Esophagus squamous epithelium (tissue), 5 donors: ENCODE measurements at regions not wholly inside any gene's neighbourhood (a gene's known extent, or its start where the extent isn't known, plus 50 kb on each side); places are given as distances from the start of the nearest gene placed in this dataset.

Source experiments
- DNase-seq: peaks from one replicate; lab custom pipeline; 2025; lab: John Stamatoyannopoulos, UW
- H3K27ac ChIP-seq, 4 donors: fragments of 200-600 bp; sonication (generic); one replicate each; pipeline ENCODE4 v1.5.1; 2016 to 2019; ENCODE audit warnings: mild to moderate bottlenecking in 1 of 4
- H3K27me3 ChIP-seq, 4 donors: fragments of 200-600 bp; sonication (generic); 1 replicate in 3 of 4; 2 replicates in 1 of 4; pipeline versions ENCODE4 v1.5.1 to v1.6.0; 2017 to 2021; ENCODE audit warnings: antibody characterized with exemption in 1 of 4
- H3K36me3 ChIP-seq, 3 donors: fragments of 200-600 bp; sonication (generic); one replicate each; pipeline ENCODE4 v1.5.1; 2016 to 2019
- H3K4me1 ChIP-seq, 3 donors: fragments of 200-600 bp; sonication (generic); one replicate each; pipeline ENCODE4 v1.5.1; 2017 to 2019
- H3K4me3 ChIP-seq, 4 donors: fragments of 200-600 bp; sonication (generic); 1 replicate in 3 of 4; 2 replicates in 1 of 4; pipeline ENCODE4 v1.5.1; 2016 to 2019; ENCODE audit warnings: mild to moderate bottlenecking in 2 of 4, moderate library complexity in 1 of 4
- H3K9me3 ChIP-seq, 3 donors: fragments of 200-600 bp; sonication (generic); one replicate each; pipeline ENCODE4 v1.5.1; 2016 to 2019
- POLR2A ChIP-seq, 4 donors: fragments of 450-650 bp; IDR thresholded peaks; one replicate each; pipeline ENCODE4 v1.6.1; 2017; ENCODE audit warnings: antibody characterized with exemption in 4 of 4, mild to moderate bottlenecking in 4 of 4, moderate library complexity in 3 of 4
- WGBS, 2 donors: methylation state at CpG; one replicate each; pipeline ENCODE4 v1.1.5; 2018; 5-methylcytosine and 5-hydroxymethylcytosine counted together
- intact Hi-C: fragments of 100-400 bp; cut with DNase I; formaldehyde crosslinking; loops from one replicate; pipeline ENCODE4 v1.15.0; 2022
- TF ChIP-seq, protein P1 (sequence below), 6 experiments: fragments of 450-650 bp in 4 of 6; fragments of 200-600 bp in 2 of 6; sonication (generic) in 2 of 6; IDR thresholded peaks; one replicate each; pipeline ENCODE4 v1.5.1; 2016 to 2019; ENCODE audit warnings: antibody characterized with exemption in 6 of 6, mild to moderate bottlenecking in 4 of 6, moderate library complexity in 4 of 6
- donor health status: DM: yes; HTN: yes; CAD: no.

DNA sequence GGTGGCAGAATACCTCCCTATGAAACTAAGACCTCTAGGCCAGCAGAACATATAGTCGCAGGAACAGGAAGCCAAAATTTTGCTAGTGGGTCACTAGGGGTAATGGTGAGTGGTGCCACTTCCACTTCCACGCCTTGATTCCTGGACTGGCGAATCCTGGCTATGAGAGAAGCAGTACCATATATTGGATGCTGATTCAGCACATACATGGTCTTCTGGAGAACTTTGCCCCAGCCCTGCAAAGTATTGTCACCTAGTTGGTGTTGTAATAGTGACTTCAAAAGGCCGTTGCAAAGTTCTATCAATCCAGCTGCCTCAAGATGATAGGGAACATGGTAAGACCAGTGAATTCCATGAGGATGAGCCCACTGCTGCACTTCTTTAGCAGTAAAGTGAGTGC is 769.8 kb upstream of the GYPC start:
- no peaks in the 10 kb centered on the region for H3K36me3 ChIP-seq
- no peak overlapping the region for H3K4me3 ChIP-seq
- TF ChIP-seq POLR2A (IDR thresholded peaks at IDR 0.05) = no peak
- TF ChIP-seq, protein P1, sequence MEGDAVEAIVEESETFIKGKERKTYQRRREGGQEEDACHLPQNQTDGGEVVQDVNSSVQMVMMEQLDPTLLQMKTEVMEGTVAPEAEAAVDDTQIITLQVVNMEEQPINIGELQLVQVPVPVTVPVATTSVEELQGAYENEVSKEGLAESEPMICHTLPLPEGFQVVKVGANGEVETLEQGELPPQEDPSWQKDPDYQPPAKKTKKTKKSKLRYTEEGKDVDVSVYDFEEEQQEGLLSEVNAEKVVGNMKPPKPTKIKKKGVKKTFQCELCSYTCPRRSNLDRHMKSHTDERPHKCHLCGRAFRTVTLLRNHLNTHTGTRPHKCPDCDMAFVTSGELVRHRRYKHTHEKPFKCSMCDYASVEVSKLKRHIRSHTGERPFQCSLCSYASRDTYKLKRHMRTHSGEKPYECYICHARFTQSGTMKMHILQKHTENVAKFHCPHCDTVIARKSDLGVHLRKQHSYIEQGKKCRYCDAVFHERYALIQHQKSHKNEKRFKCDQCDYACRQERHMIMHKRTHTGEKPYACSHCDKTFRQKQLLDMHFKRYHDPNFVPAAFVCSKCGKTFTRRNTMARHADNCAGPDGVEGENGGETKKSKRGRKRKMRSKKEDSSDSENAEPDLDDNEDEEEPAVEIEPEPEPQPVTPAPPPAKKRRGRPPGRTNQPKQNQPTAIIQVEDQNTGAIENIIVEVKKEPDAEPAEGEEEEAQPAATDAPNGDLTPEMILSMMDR (IDR thresholded peaks at IDR 0.05) = no peak
- intact Hi-C loops = no loop called here
- WGBS, 2 donors = 60 to 81% methylated on average over 3 of the region's 4 CpGs
- H3K4me1 ChIP-seq = no peaks in the 10 kb centered on the region
- no peak for DNase-seq
- peaks cover 0 to 31% (median 0%) of the 10 kb centered on the region in 3 donors for H3K9me3 ChIP-seq
- H3K27me3 ChIP-seq = no peaks in the 10 kb centered on the region
- H3K27ac ChIP-seq = no peak overlapping the region

- Histone ChIP-seq H3K36me3 (no peaks in the 10 kb centered on the region), H3K4me3 (no peak overlapping the region), H3K9me3 (peaks cover 0 to 6% (median 0%) of the 10 kb centered on the region in 3 donors), H3K27ac (no peak overlapping the region), H3K4me1 (no peaks in the 10 kb centered on the region), H3K27me3 (no peaks in the 10 kb centered on the region)
- intact Hi-C loops = no loop called here
- no peak for DNase-seq
- TF ChIP-seq, protein P1 (IDR thresholded peaks at IDR 0.05) = no peak
- TF ChIP-seq POLR2A (IDR thresholded peaks at IDR 0.05) = no peak
These were observed 754.7 kb upstream of the GYPC start for GRCh38 chr2:125901278-125901677.

DNA sequence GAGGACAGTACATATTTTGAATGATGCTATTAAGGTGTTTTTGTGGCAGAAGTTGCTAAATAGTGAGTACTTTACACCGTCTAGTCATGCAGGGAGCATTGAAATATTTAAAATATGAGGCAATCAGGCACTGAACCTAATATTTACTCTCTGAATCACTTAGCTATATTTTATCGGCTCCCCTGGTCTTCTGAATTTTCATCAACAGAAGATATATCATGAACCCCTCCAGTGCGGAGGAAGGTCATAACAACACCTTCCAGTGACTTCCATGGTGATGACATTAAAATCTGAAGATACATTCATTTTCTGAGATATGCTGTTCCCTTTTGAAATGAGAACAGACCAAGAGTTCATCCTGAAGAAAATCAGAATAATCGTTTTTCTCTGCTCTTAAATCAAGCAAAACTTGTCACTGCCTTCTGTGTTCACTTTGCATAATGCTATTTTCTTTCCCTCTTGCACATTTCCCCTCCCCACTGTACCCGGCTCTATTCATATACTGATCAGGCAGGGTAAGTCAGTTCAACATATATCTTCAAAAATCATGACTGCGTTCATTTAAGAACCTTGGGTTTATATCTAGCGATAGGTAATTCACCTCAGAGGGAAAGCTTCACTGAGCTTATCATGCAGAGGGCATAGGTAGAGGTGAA is 729.9 kb upstream of the GYPC start:
- H3K36me3 ChIP-seq = no peaks in the 10 kb centered on the region
- WGBS, 2 donors = 66 to 68% methylated on average over 7 of the region's 7 CpGs

DNA sequence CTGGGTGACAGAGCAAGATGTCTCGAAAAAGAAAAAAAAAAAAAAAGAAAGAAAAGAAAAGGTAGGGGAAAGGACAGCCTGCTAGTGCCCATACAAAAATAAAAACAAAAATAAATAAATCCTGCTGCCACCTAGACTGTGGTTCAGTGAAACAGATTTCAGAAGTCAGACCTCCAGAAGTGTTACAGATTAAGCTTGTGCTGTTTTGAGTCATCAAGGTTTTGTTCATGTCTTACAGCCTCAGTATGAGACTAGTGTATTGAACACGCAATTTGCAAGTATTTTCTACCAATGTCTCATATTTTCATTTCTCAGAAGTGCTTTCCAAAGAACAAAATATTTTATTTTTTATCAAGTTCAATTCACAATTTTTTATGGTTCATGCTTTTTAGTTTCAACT is 720.4 kb upstream of the GYPC start:
- intact Hi-C loops = no loop called here
- 64 to 80% methylated on average over 2 of the region's 2 CpGs for WGBS, 2 donors
- Histone ChIP-seq H3K36me3 (no peaks in the 10 kb centered on the region), H3K9me3 (no peaks in the 10 kb centered on the region), H3K27ac (no peak overlapping the region), H3K4me1 (no peaks in the 10 kb centered on the region), H3K4me3 (no peak overlapping the region), H3K27me3 (no peaks in the 10 kb centered on the region)
- no peak for TF ChIP-seq POLR2A (IDR thresholded peaks at IDR 0.05)
- TF ChIP-seq, protein P1 (IDR thresholded peaks at IDR 0.05) = no peak
- no peak for DNase-seq

More for the DNA sequence above, 729.9 kb upstream of the GYPC start:
- Histone ChIP-seq H3K4me3 (no peak overlapping the region), H3K27ac (no peak overlapping the region), H3K27me3 (no peaks in the 10 kb centered on the region), H3K9me3 (peaks cover 0 to 4% (median 0%) of the 10 kb centered on the region in 3 donors), H3K4me1 (no peaks in the 10 kb centered on the region)
- intact Hi-C loops = no loop called here
- no peak for DNase-seq
- TF ChIP-seq, protein P1 (IDR thresholded peaks at IDR 0.05) = no peak
- TF ChIP-seq POLR2A (IDR thresholded peaks at IDR 0.05) = no peak

- Histone ChIP-seq H3K36me3 (no peaks in the 10 kb centered on the region), H3K4me1 (no peaks in the 10 kb centered on the region), H3K27me3 (no peaks in the 10 kb centered on the region), H3K9me3 (peaks cover 0 to 14% (median 3%) of the 10 kb centered on the region in 3 donors), H3K27ac (no peak overlapping the region), H3K4me3 (no peak overlapping the region)
- no peak for TF ChIP-seq POLR2A (IDR thresholded peaks at IDR 0.05)
- TF ChIP-seq, protein P1 (IDR thresholded peaks at IDR 0.05) = no peak
- DNase-seq = no peak
- whole genome bisulfite sequencing, 2 donors = 0 to 14% methylated on average over 1 of the region's 23 CpGs
- intact Hi-C loops = no loop called here
These were observed 713.2 kb upstream of the GYPC start for GRCh38 chr2:125942585-125943424.
